Endodermal cell (in vitro differentiated cells): ENCODE measurements at regions not wholly inside any gene's neighbourhood (a gene's known extent, or its start where the extent isn't known, plus 50 kb on each side); places are given as distances from the start of the nearest gene placed in this dataset.

ENCODE experiments used
- DNase-seq: peaks from one replicate; pipeline ENCODE4 v3.0.0-alpha.2; 2017
- H3K27ac ChIP-seq: 2 replicates; pipeline ENCODE4 v1.5.1; 2013; ENCODE audit warnings: mild to moderate bottlenecking, low read depth, low read length, moderate library complexity
- H3K27me3 ChIP-seq: 2 replicates; pipeline ENCODE4 v1.6.1; 2013; ENCODE audit warnings: mild to moderate bottlenecking, low read length, moderate library complexity; ENCODE audit not compliant: insufficient read depth, control insufficient read depth, poor library complexity, severe bottlenecking
- H3K36me3 ChIP-seq: 2 replicates; pipeline ENCODE4 v1.7.0; 2013; ENCODE audit warnings: mild to moderate bottlenecking, low read length, moderate library complexity; ENCODE audit not compliant: control insufficient read depth, insufficient read depth
- H3K4me1 ChIP-seq: one replicate; pipeline ENCODE4 v1.7.0; 2013; ENCODE audit warnings: low read length; ENCODE audit not compliant: control insufficient read depth, insufficient read depth
- H3K4me3 ChIP-seq: 2 replicates; pipeline ENCODE4 v1.5.1; 2013; ENCODE audit warnings: mild to moderate bottlenecking, low read length, moderate library complexity
- H3K9ac ChIP-seq: 2 replicates; pipeline ENCODE4 v1.6.1; 2013; ENCODE audit warnings: mild to moderate bottlenecking, low read length, moderate library complexity; ENCODE audit not compliant: poor library complexity, severe bottlenecking; ENCODE audit errors: extremely low read depth
- H3K9me3 ChIP-seq: 2 replicates; pipeline ENCODE4 v1.6.1; 2013; ENCODE audit warnings: mild to moderate bottlenecking, low read length, moderate library complexity; ENCODE audit not compliant: control insufficient read depth
- H3K27ac Mint-ChIP-seq: 2 replicates; pipeline ENCODE4 v1.8.0; 2020; ENCODE audit warnings: mixed read lengths
- H3K27me3 Mint-ChIP-seq: 2 replicates; pipeline ENCODE4 v1.8.0; 2021; ENCODE audit warnings: mild to moderate bottlenecking, mixed read lengths; ENCODE audit not compliant: insufficient read depth
- H3K36me3 Mint-ChIP-seq: 2 replicates; pipeline ENCODE4 v1.8.0; 2020; ENCODE audit warnings: low read depth, mixed read lengths
- H3K4me1 Mint-ChIP-seq: 2 replicates; pipeline ENCODE4 v1.8.0; 2020; ENCODE audit warnings: mixed read lengths
- H3K4me3 Mint-ChIP-seq: 2 replicates; pipeline ENCODE4 v1.8.0; 2020; ENCODE audit warnings: mild to moderate bottlenecking, moderate library complexity, mixed read lengths
- H3K9me3 Mint-ChIP-seq: 2 replicates; pipeline ENCODE4 v1.8.0; 2020; ENCODE audit warnings: mild to moderate bottlenecking, mixed read lengths
- WGBS, 2 experiments: methylation state at CpG; one replicate each; pipeline versions ENCODE4 v1.1.5 to v1.1.7; 2013; ENCODE audit warnings: missing lambda C conversion rate in 2 of 2, mixed read lengths in 1 of 2; ENCODE audit not compliant: insufficient coverage in 1 of 2, insufficient read length in 1 of 2; 5-methylcytosine and 5-hydroxymethylcytosine counted together
- TF ChIP-seq, protein P1 (sequence below): fragments of 200-600 bp; sonication (generic); conservative IDR thresholded peaks from 2 replicates; pipeline ENCODE4 v1.5.0; 2021; ENCODE audit warnings: antibody characterized with exemption, mild to moderate bottlenecking

DNA sequence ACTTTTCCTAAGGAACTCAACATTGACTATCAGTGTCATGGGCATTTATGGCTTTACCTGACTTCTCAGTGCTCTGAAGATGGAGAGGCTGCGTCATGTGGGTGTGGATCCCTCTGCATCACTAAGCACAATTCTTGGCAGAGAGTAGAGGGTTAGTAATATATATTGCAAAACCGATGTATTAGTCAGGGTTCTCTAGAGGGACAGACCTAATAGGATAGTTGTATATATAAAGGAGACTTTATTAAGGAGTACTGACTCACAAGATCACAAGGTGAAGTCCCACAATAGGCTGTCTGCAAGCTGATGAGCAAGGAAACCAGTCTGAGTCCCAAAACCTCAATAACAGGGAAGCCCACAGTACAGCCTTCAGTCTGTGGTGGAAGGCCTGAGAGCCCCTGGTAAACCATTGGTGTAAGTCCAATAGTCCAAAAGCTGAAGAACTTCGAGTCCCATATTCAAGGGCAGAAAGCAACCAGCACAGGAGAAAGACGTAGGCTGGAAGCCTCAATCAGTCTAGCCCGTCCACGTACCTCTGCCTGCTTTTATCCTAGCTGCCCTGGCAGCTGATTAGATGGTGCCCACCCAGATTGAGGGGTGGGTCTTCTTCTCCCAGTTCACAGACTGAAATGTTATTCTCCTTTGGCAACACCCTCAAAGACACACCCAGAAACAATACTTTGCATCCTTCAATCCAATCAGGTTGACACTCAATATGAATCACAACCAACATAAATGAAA, 159.7 kb upstream of the NRIP1 start:
- no peaks in the 10 kb centered on the region for H3K36me3 ChIP-seq
- Mint-ChIP-seq H3K27ac (no peak overlapping the region), H3K4me1 (peaks cover 37% of the 10 kb centered on the region), H3K4me3 (no peak overlapping the region), H3K36me3 (no peaks in the 10 kb centered on the region), H3K9me3 (no peaks in the 10 kb centered on the region), H3K27me3 (peaks cover 6% of the 10 kb centered on the region)
- no peak overlapping the region for H3K4me3 ChIP-seq
- no peak for DNase-seq
- H3K9me3 ChIP-seq = no peaks in the 10 kb centered on the region
- H3K27me3 ChIP-seq = no peaks in the 10 kb centered on the region
- TF ChIP-seq, protein P1, sequence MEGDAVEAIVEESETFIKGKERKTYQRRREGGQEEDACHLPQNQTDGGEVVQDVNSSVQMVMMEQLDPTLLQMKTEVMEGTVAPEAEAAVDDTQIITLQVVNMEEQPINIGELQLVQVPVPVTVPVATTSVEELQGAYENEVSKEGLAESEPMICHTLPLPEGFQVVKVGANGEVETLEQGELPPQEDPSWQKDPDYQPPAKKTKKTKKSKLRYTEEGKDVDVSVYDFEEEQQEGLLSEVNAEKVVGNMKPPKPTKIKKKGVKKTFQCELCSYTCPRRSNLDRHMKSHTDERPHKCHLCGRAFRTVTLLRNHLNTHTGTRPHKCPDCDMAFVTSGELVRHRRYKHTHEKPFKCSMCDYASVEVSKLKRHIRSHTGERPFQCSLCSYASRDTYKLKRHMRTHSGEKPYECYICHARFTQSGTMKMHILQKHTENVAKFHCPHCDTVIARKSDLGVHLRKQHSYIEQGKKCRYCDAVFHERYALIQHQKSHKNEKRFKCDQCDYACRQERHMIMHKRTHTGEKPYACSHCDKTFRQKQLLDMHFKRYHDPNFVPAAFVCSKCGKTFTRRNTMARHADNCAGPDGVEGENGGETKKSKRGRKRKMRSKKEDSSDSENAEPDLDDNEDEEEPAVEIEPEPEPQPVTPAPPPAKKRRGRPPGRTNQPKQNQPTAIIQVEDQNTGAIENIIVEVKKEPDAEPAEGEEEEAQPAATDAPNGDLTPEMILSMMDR = no peak
- H3K4me1 ChIP-seq = peaks cover 16% of the 10 kb centered on the region
- H3K9ac ChIP-seq = no peak overlapping the region
- 94 to 96% methylated on average over 5 to 6 of the region's 6 CpGs for WGBS, 2 experiments
- no peak overlapping the region for H3K27ac ChIP-seq

GRCh38 chr21:15227919-15228318, 163.1 kb upstream of the NRIP1 start:
- Mint-ChIP-seq H3K27me3 (peaks cover 6% of the 10 kb centered on the region), H3K36me3 (no peaks in the 10 kb centered on the region), H3K9me3 (no peaks in the 10 kb centered on the region), H3K4me1 (peaks cover 8% of the 10 kb centered on the region), H3K4me3 (no peak overlapping the region), H3K27ac (no peak overlapping the region)
- Histone ChIP-seq H3K27ac (no peak overlapping the region), H3K9ac (no peak overlapping the region), H3K27me3 (no peaks in the 10 kb centered on the region), H3K36me3 (no peaks in the 10 kb centered on the region), H3K4me3 (no peak overlapping the region), H3K4me1 (peaks cover 3% of the 10 kb centered on the region), H3K9me3 (no peaks in the 10 kb centered on the region)
- TF ChIP-seq, protein P1 = no peak
- no peak for DNase-seq
- WGBS, 2 experiments = 91 to 97% methylated on average over 3 of the region's 3 CpGs

DNA sequence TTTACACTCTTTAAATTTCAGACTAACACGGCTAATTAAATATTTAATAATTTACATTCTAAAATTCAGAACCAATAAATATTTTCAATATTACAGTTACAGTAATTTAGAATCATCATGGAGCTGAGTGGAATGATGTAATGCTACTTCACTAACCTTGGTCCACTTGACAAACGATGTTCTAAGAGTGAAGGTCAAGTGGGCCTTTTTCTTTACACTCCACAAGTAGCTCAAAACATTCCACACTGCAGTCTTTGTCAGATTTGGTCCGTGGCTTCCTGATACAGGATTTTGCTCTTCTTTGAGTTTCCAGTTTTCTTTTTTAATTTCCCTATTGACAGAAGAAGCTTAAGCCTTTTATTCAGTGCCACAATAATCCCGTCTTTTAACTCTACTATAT, 164.6 kb upstream of the NRIP1 start:
- no peaks in the 10 kb centered on the region for H3K36me3 ChIP-seq
- Mint-ChIP-seq H3K27ac (no peak overlapping the region), H3K4me1 (no peaks in the 10 kb centered on the region), H3K36me3 (no peaks in the 10 kb centered on the region), H3K4me3 (no peak overlapping the region), H3K9me3 (no peaks in the 10 kb centered on the region), H3K27me3 (peaks cover 3% of the 10 kb centered on the region)
- DNase-seq = no peak
- H3K27ac ChIP-seq = no peak overlapping the region
- 85 to 97% methylated on average over 3 of the region's 4 CpGs for WGBS, 2 experiments
- no peaks in the 10 kb centered on the region for H3K4me1 ChIP-seq
- no peaks in the 10 kb centered on the region for H3K27me3 ChIP-seq
- no peak overlapping the region for H3K9ac ChIP-seq
- TF ChIP-seq, protein P1 = no peak
- no peak overlapping the region for H3K4me3 ChIP-seq
- no peaks in the 10 kb centered on the region for H3K9me3 ChIP-seq
